GM19023 (cell line): ENCODE measurements at regions not wholly inside any gene's neighbourhood (a gene's known extent, or its start where the extent isn't known, plus 50 kb on each side); places are given as distances from the start of the nearest gene placed in this dataset.

Source experiments
- ATAC-seq: cut with Tn5 transposase; IDR thresholded peaks from one replicate; pipeline ENCODE4 v1.9.1; 2021; ENCODE audit warnings: mild to moderate bottlenecking, moderate library complexity; ENCODE audit not compliant: unreplicated experiment

GRCh38 chr4:14023036-14023435 lies 395.5 kb upstream of the BOD1L1 start:
- no peak for ATAC-seq

- ATAC-seq = no peak
Observed at GRCh38 chr4:14023896-14024295, 396.4 kb upstream of the BOD1L1 start.

GRCh38 chr4:14025111-14025510 lies 397.6 kb upstream of the BOD1L1 start:
- ATAC-seq = no peak

GRCh38 chr4:14025891-14026290 lies 398.4 kb upstream of the BOD1L1 start:
- no peak for ATAC-seq

GRCh38 chr4:14028862-14029261 lies 401.3 kb upstream of the BOD1L1 start:
- no peak for ATAC-seq

GRCh38 chr4:14035076-14035475 lies 407.6 kb upstream of the BOD1L1 start:
- no peak for ATAC-seq

- no peak for ATAC-seq
Observed at GRCh38 chr4:14043203-14043602, 415.7 kb upstream of the BOD1L1 start.

- ATAC-seq = no peak
Observed at GRCh38 chr4:14046642-14047041, 419.1 kb upstream of the BOD1L1 start.

GRCh38 chr4:14047840-14048239 lies 420.3 kb upstream of the BOD1L1 start:
- no peak for ATAC-seq

- ATAC-seq = no peak
Observed at GRCh38 chr4:14049946-14050345, 422.4 kb upstream of the BOD1L1 start.

- ATAC-seq = no peak
Observed at GRCh38 chr4:14053291-14053690, 425.8 kb upstream of the BOD1L1 start.

GRCh38 chr4:14054391-14054790 lies 426.9 kb upstream of the BOD1L1 start:
- no peak for ATAC-seq

GRCh38 chr4:14059006-14059405 lies 431.5 kb upstream of the BOD1L1 start:
- no peak for ATAC-seq

GRCh38 chr4:14064984-14065383 lies 437.5 kb upstream of the BOD1L1 start:
- ATAC-seq = no peak

GRCh38 chr4:14065406-14065805 lies 437.9 kb upstream of the BOD1L1 start:
- no peak for ATAC-seq

- no peak for ATAC-seq
Observed at GRCh38 chr4:14066979-14067378, 439.5 kb upstream of the BOD1L1 start.

- ATAC-seq = no peak
Observed at GRCh38 chr4:14069886-14070285, 442.4 kb upstream of the BOD1L1 start.

GRCh38 chr4:14070289-14070880 lies 442.9 kb upstream of the BOD1L1 start:
- no peak for ATAC-seq

GRCh38 chr4:14072506-14072905 lies 445.0 kb upstream of the BOD1L1 start:
- ATAC-seq = no peak

GRCh38 chr4:14076776-14077175 lies 449.3 kb upstream of the BOD1L1 start:
- no peak for ATAC-seq

- no peak for ATAC-seq
Observed at GRCh38 chr4:14078326-14078725, 450.8 kb upstream of the BOD1L1 start.

GRCh38 chr4:14079601-14080000 lies 452.1 kb upstream of the BOD1L1 start:
- ATAC-seq = no peak

GRCh38 chr4:14083150-14083549 lies 455.6 kb upstream of the BOD1L1 start:
- ATAC-seq = no peak
